IMR-90 (cell line): ENCODE measurements at regions not wholly inside any gene's neighbourhood (a gene's known extent, or its start where the extent isn't known, plus 50 kb on each side); places are given as distances from the start of the nearest gene placed in this dataset.

Experiments
- ATAC-seq: fragments of 200-7000 bp; cut with Tn5 transposase; 2 replicates; pipeline ENCODE4 v1.9.1; 2020; ENCODE audit warnings: low read depth, mild to moderate bottlenecking, moderate library complexity
- BruUV-seq: library from RNA; stranded (reverse); fragments of 400-500 nt; replicated peaks from 2 replicates; lab custom pipeline; 2021; lab: Mats Ljungman, UMichigan
- CTCF ChIA-PET: fragments of 300-600 bp; formaldehyde crosslinking; extraction: SDS; loops from one replicate; lab custom pipeline; 2021; ENCODE audit warnings: antibody characterized with exemption; lab: Yijun Ruan, JAX
- POLR2A ChIA-PET: fragments of 300-600 bp; sonication (Branson Sonifier 250); formaldehyde crosslinking; loops from one replicate; lab custom pipeline; 2022; ENCODE audit warnings: antibody characterized with exemption; ENCODE audit not compliant: unreplicated experiment; lab: Charles Lee
- DNase-seq: peaks from one replicate; pipeline ENCODE4 v3.0.0; 2013
- H2AFZ ChIP-seq: replicated peaks from 2 replicates; pipeline ENCODE3; 2013; ENCODE audit warnings: low read length, mild to moderate bottlenecking; ENCODE audit not compliant: poor library complexity
- H2AK5ac ChIP-seq: 2 replicates; pipeline ENCODE4 v1.6.1; 2013; ENCODE audit warnings: low read depth, low read length, inconsistent platforms
- H2AK9ac ChIP-seq: replicated peaks from 2 replicates; pipeline ENCODE3; 2013; ENCODE audit warnings: mild to moderate bottlenecking, low read depth, low read length, moderate library complexity; ENCODE audit not compliant: poor library complexity
- H2BK120ac ChIP-seq: 2 replicates; pipeline ENCODE4 v1.6.1; 2013; ENCODE audit warnings: low read depth, low read length, inconsistent platforms
- H2BK15ac ChIP-seq: 3 replicates; pipeline ENCODE4 v1.6.1; 2013; ENCODE audit warnings: low read depth, low read length, inconsistent platforms
- H2BK20ac ChIP-seq: 2 replicates; pipeline ENCODE4 v1.6.1; 2013; ENCODE audit warnings: low read depth, mild to moderate bottlenecking, inconsistent platforms, low read length, moderate library complexity
- H2BK5ac ChIP-seq: 2 replicates; pipeline ENCODE4 v1.6.1; 2013; ENCODE audit warnings: mild to moderate bottlenecking, low read depth, low read length, inconsistent platforms; ENCODE audit not compliant: poor library complexity, severe bottlenecking
- H3K14ac ChIP-seq: replicated peaks from 2 replicates; pipeline ENCODE4 v1.6.1; 2013; ENCODE audit warnings: low read depth, low read length, inconsistent platforms
- H3K18ac ChIP-seq: 2 replicates; pipeline ENCODE4 v1.6.1; 2013; ENCODE audit warnings: low read depth, low read length, control low read depth
- H3K23ac ChIP-seq: 2 replicates; pipeline ENCODE4 v1.6.1; 2013; ENCODE audit warnings: low read depth, low read length, inconsistent platforms
- H3K27ac ChIP-seq: 2 replicates; pipeline ENCODE4 v1.5.1; 2013; ENCODE audit warnings: mild to moderate bottlenecking, control low read depth, low read length; ENCODE audit not compliant: insufficient read depth
- H3K27me3 ChIP-seq: 2 replicates; pipeline ENCODE4 v1.6.1; 2013; ENCODE audit warnings: low read length; ENCODE audit not compliant: control insufficient read depth, insufficient read depth
- H3K36me3 ChIP-seq: 2 replicates; pipeline ENCODE4 v1.6.1; 2013; ENCODE audit warnings: low read length, mixed read lengths; ENCODE audit not compliant: control insufficient read depth, insufficient read depth
- H3K4ac ChIP-seq: 2 replicates; pipeline ENCODE4 v1.6.1; 2013; ENCODE audit warnings: low read depth, low read length, inconsistent platforms
- H3K4me1 ChIP-seq: 2 replicates; pipeline ENCODE4 v1.6.1; 2013; ENCODE audit warnings: low read length, mixed read lengths; ENCODE audit not compliant: control insufficient read depth, insufficient read depth
- H3K4me2 ChIP-seq: 2 replicates; pipeline ENCODE4 v1.6.1; 2013; ENCODE audit warnings: low read depth, mild to moderate bottlenecking, control low read depth, low read length, moderate library complexity
- H3K4me3 ChIP-seq: 2 replicates; pipeline ENCODE4 v1.5.1; 2013; ENCODE audit warnings: low read depth, mild to moderate bottlenecking, control low read depth, low read length, moderate library complexity; ENCODE audit not compliant: insufficient read depth
- H3K56ac ChIP-seq: 2 replicates; pipeline ENCODE4 v1.6.1; 2013; ENCODE audit warnings: low read length, inconsistent platforms; ENCODE audit not compliant: insufficient read depth; ENCODE audit errors: extremely low read depth
- H3K79me1 ChIP-seq, 2 experiments: 2 replicates each; pipeline ENCODE4 v1.6.1; 2013; ENCODE audit warnings: low read length in 2 of 2, inconsistent platforms in 1 of 2, low read depth in 1 of 2
- H3K9ac ChIP-seq: 2 replicates; pipeline ENCODE4 v1.6.1; 2013; ENCODE audit warnings: low read depth, low read length, control low read depth
- H3K9me1 ChIP-seq: 2 replicates; pipeline ENCODE4 v1.6.1; 2013; ENCODE audit warnings: low read length, inconsistent platforms; ENCODE audit not compliant: insufficient read depth
- H3K9me3 ChIP-seq: 2 replicates; pipeline ENCODE4 v1.6.1; 2013; ENCODE audit warnings: low read length; ENCODE audit not compliant: control insufficient read depth, insufficient read depth
- H4K20me1 ChIP-seq: 2 replicates; pipeline ENCODE4 v1.6.1; 2013; ENCODE audit warnings: low read length, inconsistent platforms; ENCODE audit not compliant: insufficient read depth
- H4K5ac ChIP-seq: 2 replicates; pipeline ENCODE4 v1.6.1; 2013; ENCODE audit warnings: mild to moderate bottlenecking, low read depth, low read length, control low read depth
- H4K8ac ChIP-seq, 2 experiments: 2 replicates each; pipeline ENCODE4 v1.6.1; 2013; ENCODE audit warnings: low read depth in 2 of 2, low read length in 2 of 2, control low read depth in 1 of 2, inconsistent platforms in 1 of 2
- H4K91ac ChIP-seq: 2 replicates; pipeline ENCODE4 v1.6.1; 2013; ENCODE audit warnings: low read depth, low read length, inconsistent platforms; ENCODE audit not compliant: insufficient read depth
- MAFK ChIP-seq: IDR thresholded peaks from 2 replicates; pipeline ENCODE4 v1.6.1; 2012; ENCODE audit warnings: low read depth, low read length, improper control_type of control experiment
- NFE2L2 ChIP-seq: fragments of 150-350 bp; IDR thresholded peaks from 2 replicates; pipeline ENCODE4 v1.6.1; 2016; ENCODE audit warnings: low read depth, mild to moderate bottlenecking, low read length
- WGBS, 2 experiments: methylation state at CpG; one replicate each; pipeline versions ENCODE4 v1.1.5 to v1.1.7; 2013; ENCODE audit warnings: missing lambda C conversion rate in 2 of 2; ENCODE audit not compliant: insufficient read length in 1 of 2; ENCODE audit errors: extremely low coverage in 2 of 2; 5-methylcytosine and 5-hydroxymethylcytosine counted together
- dilution Hi-C: fragments of 300-500 bp; cut with HindIII; formaldehyde crosslinking; loops from one replicate; pipeline ENCODE4 v1.14.3; 2018; ENCODE audit warnings: low sequenced_read_pairs; ENCODE audit not compliant: unreplicated experiment
- in situ Hi-C: fragments of 300-500 bp; cut with MboI; formaldehyde crosslinking; loops from 3 replicates; pipeline ENCODE4 v1.14.3; 2019; ENCODE audit warnings: low sequenced_read_pairs, inconsistent platforms, mixed read lengths
- intact Hi-C: fragments of 100-400 bp; cut with micrococcal nuclease; formaldehyde crosslinking; loops from 2 replicates; pipeline ENCODE4 v1.10.0; 2022

- H3K36me3 ChIP-seq: no peaks in the 10 kb centered on the region
- no TSS peak for BruUV-seq
Measured at GRCh38 chr2:226154610-226155009, 645.0 kb downstream of the IRS1 start.

More at GRCh38 chr2:226154610-226155009, 645.0 kb downstream of the IRS1 start:
- ChIA-PET CTCF (no interaction called here), POLR2A (no interaction called here)
- no peak overlapping the region for H3K18ac ChIP-seq
- no peaks in the 10 kb centered on the region for H3K79me1 ChIP-seq
- no peak overlapping the region for H3K14ac ChIP-seq
- H3K27me3 ChIP-seq: no peaks in the 10 kb centered on the region
- H3K4ac ChIP-seq: no peak overlapping the region
- H2AK5ac ChIP-seq: no peak overlapping the region
- H4K5ac ChIP-seq: no peak overlapping the region
- no peak overlapping the region for H2AK9ac ChIP-seq
- no peak overlapping the region for H2BK15ac ChIP-seq
- H3K4me3 ChIP-seq: no peak overlapping the region
- no peak overlapping the region for H3K4me2 ChIP-seq
- TF ChIP-seq MAFK (peak; percentile 40; the same call in 1 of the 2 replicates), NFE2L2 (no peak)
- H2BK5ac ChIP-seq: no peak overlapping the region
- no peak overlapping the region for H2AFZ ChIP-seq
- H3K4me1 ChIP-seq: peaks cover 4% of the 10 kb centered on the region
- H3K56ac ChIP-seq: no peak overlapping the region
- DNase-seq (no peak), ATAC-seq (no peak)
- no CpG with 5 or more reads among the region's 3 CpGs for WGBS, 2 experiments
- no peak overlapping the region for H3K23ac ChIP-seq
- intact Hi-C loops (no loop called here), in situ Hi-C loops (no loop called here), dilution Hi-C loops (no loop called here)
- no peak overlapping the region for H3K9ac ChIP-seq
- no peaks in the 10 kb centered on the region for H3K9me3 ChIP-seq
- no peak overlapping the region for H4K91ac ChIP-seq
- H2BK120ac ChIP-seq: no peak overlapping the region
- H4K20me1 ChIP-seq: no peaks in the 10 kb centered on the region
- H3K27ac ChIP-seq: no peak overlapping the region
- no peaks in the 10 kb centered on the region for H3K9me1 ChIP-seq
- no peak overlapping the region; a peak in 1 of 4 replicates for H4K8ac ChIP-seq
- peak overlapping the region; percentile 29; the same call in 1 of the 2 replicates for H2BK20ac ChIP-seq
